Neural cell (in vitro differentiated cells): ENCODE measurements at regions not wholly inside any gene's neighbourhood (a gene's known extent, or its start where the extent isn't known, plus 50 kb on each side); places are given as distances from the start of the nearest gene placed in this dataset.

Source experiments
- CTCF ChIP-seq: fragments of 450-650 bp; IDR thresholded peaks from 2 replicates; pipeline ENCODE4 v1.5.1; 2014; ENCODE audit warnings: antibody characterized with exemption, mild to moderate bottlenecking, moderate library complexity; ENCODE audit not compliant: poor library complexity, severe bottlenecking
- EP300 ChIP-seq: fragments of 450-650 bp; conservative IDR thresholded peaks from 2 replicates; pipeline ENCODE4 v1.6.1; 2014; ENCODE audit warnings: antibody characterized with exemption, mild to moderate bottlenecking, moderate library complexity; ENCODE audit not compliant: poor library complexity, severe bottlenecking
- EZH2 ChIP-seq: fragments of 200-600, 300-800 bp; shearing (Covaris generic), sonication (generic); IDR thresholded peaks from 2 replicates; pipeline ENCODE4 v1.6.1; 2014; ENCODE audit warnings: antibody characterized with exemption, low read length, borderline replicate concordance, mild to moderate bottlenecking; ENCODE audit not compliant: insufficient read depth, poor library complexity, severe bottlenecking
- MXI1 ChIP-seq: fragments of 450-650 bp; conservative IDR thresholded peaks from 2 replicates; pipeline ENCODE4 v1.6.1; 2014; ENCODE audit warnings: antibody characterized with exemption, mild to moderate bottlenecking; ENCODE audit not compliant: poor library complexity, severe bottlenecking
- POLR2AphosphoS5 ChIP-seq: IDR thresholded peaks from 2 replicates; pipeline ENCODE4 v1.6.1; 2012
- RAD21 ChIP-seq: fragments of 450-650 bp; conservative IDR thresholded peaks from 2 replicates; pipeline ENCODE4 v1.6.1; 2014; ENCODE audit warnings: antibody characterized with exemption, mild to moderate bottlenecking, moderate library complexity
- SMC3 ChIP-seq: fragments of 450-650 bp; conservative IDR thresholded peaks from 2 replicates; pipeline ENCODE4 v1.6.1; 2014; ENCODE audit warnings: antibody characterized with exemption, mild to moderate bottlenecking, moderate library complexity; ENCODE audit not compliant: poor library complexity
- TAF1 ChIP-seq: IDR thresholded peaks from 2 replicates; pipeline ENCODE4 v1.6.1; 2012; ENCODE audit warnings: low read depth
- TF ChIP-seq, protein P1 (sequence below): IDR thresholded peaks from 2 replicates; pipeline ENCODE4 v1.6.1; 2012; ENCODE audit warnings: borderline replicate concordance

- TF ChIP-seq CTCF (no peak), EZH2 (no peak), SMC3 (no peak), POLR2AphosphoS5 (no peak), TAF1 (no peak), EP300 (no peak), RAD21 (no peak), MXI1 (no peak)
- TF ChIP-seq, protein P1, sequence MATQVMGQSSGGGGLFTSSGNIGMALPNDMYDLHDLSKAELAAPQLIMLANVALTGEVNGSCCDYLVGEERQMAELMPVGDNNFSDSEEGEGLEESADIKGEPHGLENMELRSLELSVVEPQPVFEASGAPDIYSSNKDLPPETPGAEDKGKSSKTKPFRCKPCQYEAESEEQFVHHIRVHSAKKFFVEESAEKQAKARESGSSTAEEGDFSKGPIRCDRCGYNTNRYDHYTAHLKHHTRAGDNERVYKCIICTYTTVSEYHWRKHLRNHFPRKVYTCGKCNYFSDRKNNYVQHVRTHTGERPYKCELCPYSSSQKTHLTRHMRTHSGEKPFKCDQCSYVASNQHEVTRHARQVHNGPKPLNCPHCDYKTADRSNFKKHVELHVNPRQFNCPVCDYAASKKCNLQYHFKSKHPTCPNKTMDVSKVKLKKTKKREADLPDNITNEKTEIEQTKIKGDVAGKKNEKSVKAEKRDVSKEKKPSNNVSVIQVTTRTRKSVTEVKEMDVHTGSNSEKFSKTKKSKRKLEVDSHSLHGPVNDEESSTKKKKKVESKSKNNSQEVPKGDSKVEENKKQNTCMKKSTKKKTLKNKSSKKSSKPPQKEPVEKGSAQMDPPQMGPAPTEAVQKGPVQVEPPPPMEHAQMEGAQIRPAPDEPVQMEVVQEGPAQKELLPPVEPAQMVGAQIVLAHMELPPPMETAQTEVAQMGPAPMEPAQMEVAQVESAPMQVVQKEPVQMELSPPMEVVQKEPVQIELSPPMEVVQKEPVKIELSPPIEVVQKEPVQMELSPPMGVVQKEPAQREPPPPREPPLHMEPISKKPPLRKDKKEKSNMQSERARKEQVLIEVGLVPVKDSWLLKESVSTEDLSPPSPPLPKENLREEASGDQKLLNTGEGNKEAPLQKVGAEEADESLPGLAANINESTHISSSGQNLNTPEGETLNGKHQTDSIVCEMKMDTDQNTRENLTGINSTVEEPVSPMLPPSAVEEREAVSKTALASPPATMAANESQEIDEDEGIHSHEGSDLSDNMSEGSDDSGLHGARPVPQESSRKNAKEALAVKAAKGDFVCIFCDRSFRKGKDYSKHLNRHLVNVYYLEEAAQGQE = no peak
Measured at GRCh38 chr1:191162762-191163161, 685.1 kb upstream of the BRINP3 start.
